ENCODE measurements at regions not wholly inside any gene's neighbourhood (a gene's known extent, or its start where the extent isn't known, plus 50 kb on each side); places are given as distances from the start of the nearest gene placed in this dataset.

DNA sequence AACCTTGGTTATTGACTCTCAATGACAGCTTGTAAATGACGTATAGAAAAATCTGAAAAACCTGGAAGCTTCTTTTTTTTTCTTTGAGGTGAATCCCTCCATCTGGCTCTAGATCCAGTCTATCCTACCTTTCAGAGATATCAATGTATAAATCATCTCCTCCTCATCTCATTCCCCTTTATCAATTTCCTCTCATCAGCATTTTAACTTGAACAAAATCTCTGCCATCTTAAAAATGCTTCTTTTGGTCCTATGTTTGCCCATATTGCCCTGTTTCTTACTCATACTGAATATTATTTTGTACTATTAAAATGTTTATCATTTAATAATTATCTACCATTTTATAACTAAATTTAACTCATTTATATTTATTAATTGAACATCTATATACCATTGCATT is 306.7 kb upstream of the TSHZ2 start:
- TF ChIP-seq, protein P1, sequence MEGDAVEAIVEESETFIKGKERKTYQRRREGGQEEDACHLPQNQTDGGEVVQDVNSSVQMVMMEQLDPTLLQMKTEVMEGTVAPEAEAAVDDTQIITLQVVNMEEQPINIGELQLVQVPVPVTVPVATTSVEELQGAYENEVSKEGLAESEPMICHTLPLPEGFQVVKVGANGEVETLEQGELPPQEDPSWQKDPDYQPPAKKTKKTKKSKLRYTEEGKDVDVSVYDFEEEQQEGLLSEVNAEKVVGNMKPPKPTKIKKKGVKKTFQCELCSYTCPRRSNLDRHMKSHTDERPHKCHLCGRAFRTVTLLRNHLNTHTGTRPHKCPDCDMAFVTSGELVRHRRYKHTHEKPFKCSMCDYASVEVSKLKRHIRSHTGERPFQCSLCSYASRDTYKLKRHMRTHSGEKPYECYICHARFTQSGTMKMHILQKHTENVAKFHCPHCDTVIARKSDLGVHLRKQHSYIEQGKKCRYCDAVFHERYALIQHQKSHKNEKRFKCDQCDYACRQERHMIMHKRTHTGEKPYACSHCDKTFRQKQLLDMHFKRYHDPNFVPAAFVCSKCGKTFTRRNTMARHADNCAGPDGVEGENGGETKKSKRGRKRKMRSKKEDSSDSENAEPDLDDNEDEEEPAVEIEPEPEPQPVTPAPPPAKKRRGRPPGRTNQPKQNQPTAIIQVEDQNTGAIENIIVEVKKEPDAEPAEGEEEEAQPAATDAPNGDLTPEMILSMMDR (IDR thresholded peaks at IDR 0.05; ENCODE audit: low read depth, low read length), result no peak
- TF ChIP-seq EZH2phosphoT487 (IDR thresholded peaks at IDR 0.05; ENCODE audit: low read depth), result no peak
